Loucy (cell line): ENCODE measurements at regions not wholly inside any gene's neighbourhood (a gene's known extent, or its start where the extent isn't known, plus 50 kb on each side); places are given as distances from the start of the nearest gene placed in this dataset.

Source experiments
- H2AFZ ChIP-seq: fragments of 200-600 bp; sonication (generic); 2 replicates; pipeline ENCODE4 v1.6.0; 2016; ENCODE audit warnings: antibody characterized with exemption, mild to moderate bottlenecking, low read length, moderate library complexity
- H3F3A ChIP-seq: fragments of 200-600 bp; 2 replicates; pipeline ENCODE4 v1.6.0; 2016; ENCODE audit warnings: antibody characterized with exemption, low read depth, mild to moderate bottlenecking
- H3K27me3 ChIP-seq: fragments of 200-600 bp; sonication (generic); 2 replicates; pipeline ENCODE4 v1.6.1; 2014; ENCODE audit warnings: low read length, mild to moderate bottlenecking; ENCODE audit not compliant: insufficient read depth, poor library complexity, severe bottlenecking
- H3K36me3 ChIP-seq: fragments of 200-600 bp; sonication (generic); 2 replicates; pipeline ENCODE4 v1.6.1; 2016; ENCODE audit warnings: low read length; ENCODE audit not compliant: insufficient read depth
- H3K4me1 ChIP-seq: fragments of 200-600 bp; sonication (generic); 2 replicates; pipeline ENCODE4 v1.5.1; 2014; ENCODE audit warnings: low read length, mild to moderate bottlenecking; ENCODE audit not compliant: insufficient read depth, poor library complexity, severe bottlenecking
- H3K4me2 ChIP-seq: fragments of 200-600 bp; sonication (generic); 2 replicates; pipeline ENCODE4 v1.6.0; 2014; ENCODE audit warnings: antibody characterized with exemption, low read length, low read depth, mild to moderate bottlenecking; ENCODE audit not compliant: poor library complexity, severe bottlenecking
- H3K4me3 ChIP-seq: fragments of 200-600 bp; sonication (generic); 2 replicates; pipeline ENCODE4 v1.5.1; 2014; ENCODE audit warnings: low read length, mild to moderate bottlenecking, mixed read lengths; ENCODE audit not compliant: poor library complexity, severe bottlenecking
- H3K79me2 ChIP-seq: fragments of 200-600 bp; sonication (generic); 2 replicates; pipeline ENCODE4 v1.6.1; 2014; ENCODE audit warnings: low read length; ENCODE audit not compliant: insufficient read depth
- H3K9ac ChIP-seq: fragments of 200-600 bp; sonication (generic); 2 replicates; pipeline ENCODE4 v1.6.0; 2014; ENCODE audit warnings: mild to moderate bottlenecking, low read depth, low read length, moderate library complexity; ENCODE audit not compliant: poor library complexity, severe bottlenecking
- H3K9me2 ChIP-seq: fragments of 200-600 bp; sonication (generic); replicated peaks from 2 replicates; pipeline ENCODE4 v1.6.1; 2016; ENCODE audit warnings: low read depth, low read length, mixed read lengths
- H3K9me3 ChIP-seq: fragments of 200-600 bp; sonication (generic); 2 replicates; pipeline ENCODE4 v1.6.1; 2014; ENCODE audit warnings: mild to moderate bottlenecking, antibody characterized with exemption, low read length, low read depth; ENCODE audit not compliant: insufficient read depth
- H4K20me1 ChIP-seq: fragments of 200-600 bp; sonication (generic); 2 replicates; pipeline ENCODE4 v1.6.0; 2014; ENCODE audit warnings: antibody characterized with exemption, low read length, mild to moderate bottlenecking; ENCODE audit not compliant: insufficient read depth, poor library complexity, severe bottlenecking
- CTCF ChIP-seq: fragments of 200-600 bp; sonication (generic); conservative IDR thresholded peaks from 2 replicates; pipeline ENCODE4 v1.5.1; 2014; ENCODE audit warnings: mild to moderate bottlenecking, antibody characterized with exemption, low read length
- EZH2phosphoT487 ChIP-seq: fragments of 200-600 bp; IDR thresholded peaks from 2 replicates; pipeline ENCODE4 v1.6.1; 2018; ENCODE audit warnings: antibody characterized with exemption, mild to moderate bottlenecking, moderate library complexity, borderline replicate concordance

DNA sequence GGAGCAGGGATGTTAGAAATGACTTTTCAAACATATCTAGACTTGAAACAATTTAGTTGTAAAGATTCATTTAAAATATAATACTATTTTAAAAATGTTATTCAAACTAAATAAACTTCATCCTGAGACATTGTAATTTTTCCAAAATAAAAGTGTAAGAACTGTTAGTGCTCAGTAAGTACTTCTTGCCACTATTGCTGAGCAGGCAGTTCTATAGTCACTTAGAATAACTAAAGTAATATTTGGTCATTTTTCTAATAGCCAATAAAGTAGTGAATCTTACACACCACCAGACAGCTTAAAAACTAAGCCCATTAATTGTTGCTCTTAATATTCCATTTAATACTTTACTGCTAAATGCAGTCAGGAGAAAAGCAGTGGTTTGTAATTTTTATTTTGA is 1120.0 kb upstream of the CDH10 start:
- no peaks in the 10 kb centered on the region for H4K20me1 ChIP-seq
- no peak overlapping the region for H3K9ac ChIP-seq
- H3K9me2 ChIP-seq, result no peaks in the 10 kb centered on the region
- no peaks in the 10 kb centered on the region for H3K79me2 ChIP-seq
- H3F3A ChIP-seq, result no peaks in the 10 kb centered on the region
- H3K4me3 ChIP-seq, result no peak overlapping the region
- H3K9me3 ChIP-seq, result no peaks in the 10 kb centered on the region
- no peak for TF ChIP-seq EZH2phosphoT487
- no peak for TF ChIP-seq CTCF
- H3K4me1 ChIP-seq, result no peaks in the 10 kb centered on the region
- H3K36me3 ChIP-seq, result no peaks in the 10 kb centered on the region
- no peaks in the 10 kb centered on the region for H3K27me3 ChIP-seq
- H3K4me2 ChIP-seq, result no peak overlapping the region
- H2AFZ ChIP-seq, result no peak overlapping the region

- H3K9ac ChIP-seq, result no peak overlapping the region
- H3K4me3 ChIP-seq, result no peak overlapping the region
- TF ChIP-seq CTCF, result no peak
- no peaks in the 10 kb centered on the region for H4K20me1 ChIP-seq
- H2AFZ ChIP-seq, result no peak overlapping the region
- H3K9me3 ChIP-seq, result no peaks in the 10 kb centered on the region
- no peaks in the 10 kb centered on the region for H3K27me3 ChIP-seq
- H3F3A ChIP-seq, result no peaks in the 10 kb centered on the region
- no peaks in the 10 kb centered on the region for H3K4me1 ChIP-seq
- H3K79me2 ChIP-seq, result no peaks in the 10 kb centered on the region
- no peaks in the 10 kb centered on the region for H3K36me3 ChIP-seq
- H3K9me2 ChIP-seq, result no peaks in the 10 kb centered on the region
- H3K4me2 ChIP-seq, result no peak overlapping the region
These were observed 1119.0 kb upstream of the CDH10 start for GRCh38 chr5:25763781-25764180.

GRCh38 chr5:25754895-25755294 is 1110.1 kb upstream of the CDH10 start:
- no peak overlapping the region for H3K4me2 ChIP-seq
- H3K4me1 ChIP-seq, result no peaks in the 10 kb centered on the region
- TF ChIP-seq CTCF (no peak), EZH2phosphoT487 (no peak)
- no peaks in the 10 kb centered on the region for H3K27me3 ChIP-seq
- H3K9me3 ChIP-seq, result no peaks in the 10 kb centered on the region; the same call in 1 of the 2 replicates
- H3K79me2 ChIP-seq, result no peaks in the 10 kb centered on the region
- H3K9me2 ChIP-seq, result no peaks in the 10 kb centered on the region
- H4K20me1 ChIP-seq, result no peaks in the 10 kb centered on the region
- H3K4me3 ChIP-seq, result no peak overlapping the region
- no peak overlapping the region for H3K9ac ChIP-seq
- H2AFZ ChIP-seq, result no peak overlapping the region
- no peaks in the 10 kb centered on the region for H3F3A ChIP-seq
- no peaks in the 10 kb centered on the region for H3K36me3 ChIP-seq
